H1 (cell line): ENCODE measurements at regions not wholly inside any gene's neighbourhood (a gene's known extent, or its start where the extent isn't known, plus 50 kb on each side); places are given as distances from the start of the nearest gene placed in this dataset.

Experiments
- CTCF ChIA-PET: fragments of 300-600 bp; sonication (Branson Sonifier 250); formaldehyde crosslinking; loops from one replicate; lab custom pipeline; 2021; ENCODE audit not compliant: partially characterized antibody; lab: Charles Lee
- POLR2A ChIA-PET: fragments of 300-600 bp; sonication (Branson Sonifier 250); formaldehyde crosslinking; loops from one replicate; lab custom pipeline; 2021; ENCODE audit warnings: inconsistent platforms; ENCODE audit not compliant: partially characterized antibody; lab: Charles Lee
- DNase-seq, 2 experiments: peaks; one replicate each; pipeline versions ENCODE4 v3.0.0 to v3.0.0-alpha.2; 2010 to 2022; ENCODE audit warnings: low spot score in 2 of 2, low read depth in 1 of 2, mixed read lengths in 1 of 2
- FAIRE-seq: peaks from 2 replicates; lab custom pipeline; 2011; peaks lifted over from hg19 to GRCh38; lab: Jason Lieb, UNC
- H2AFZ ChIP-seq: 2 replicates; pipeline ENCODE4 v1.8.1; 2012; ENCODE audit warnings: low read length, inconsistent platforms
- H2AK5ac ChIP-seq: 2 replicates; pipeline ENCODE4 v1.6.1; 2013; ENCODE audit warnings: low read depth, low read length
- H2BK120ac ChIP-seq: replicated peaks from 2 replicates; pipeline ENCODE3; 2013; ENCODE audit warnings: low read depth, low read length, inconsistent platforms
- H2BK12ac ChIP-seq: 2 replicates; pipeline ENCODE4 v1.6.1; 2013; ENCODE audit warnings: low read depth, low read length
- H2BK15ac ChIP-seq: 2 replicates; pipeline ENCODE4 v1.6.1; 2013; ENCODE audit warnings: low read length
- H2BK20ac ChIP-seq: 2 replicates; pipeline ENCODE4 v1.6.1; 2013; ENCODE audit warnings: low read length
- H2BK5ac ChIP-seq: 2 replicates; pipeline ENCODE4 v1.6.1; 2013; ENCODE audit warnings: low read depth, low read length
- H3K14ac ChIP-seq: 2 replicates; pipeline ENCODE4 v1.6.1; 2013; ENCODE audit warnings: inconsistent platforms; ENCODE audit not compliant: insufficient read length
- H3K18ac ChIP-seq: 2 replicates; pipeline ENCODE4 v1.6.1; 2013; ENCODE audit warnings: low read length; ENCODE audit errors: extremely low read depth
- H3K23ac ChIP-seq: 2 replicates; pipeline ENCODE4 v1.6.1; 2013; ENCODE audit warnings: inconsistent platforms; ENCODE audit not compliant: insufficient read length
- H3K23me2 ChIP-seq: 2 replicates; pipeline ENCODE4 v1.6.1; 2013; ENCODE audit warnings: low read depth, low read length
- H3K27ac ChIP-seq: 2 replicates; pipeline ENCODE4 v1.6.1; 2011; ENCODE audit warnings: low read depth, low read length, inconsistent platforms
- H3K27me3 ChIP-seq, 4 experiments: replicated peaks in 1 of 4; 1 replicate in 1 of 4; 2 replicates in 3 of 4; pipeline versions ENCODE4 v1.6.1 to v1.8.1; 2011 to 2013; ENCODE audit warnings: low read length in 3 of 4, mild to moderate bottlenecking in 3 of 4, inconsistent platforms in 2 of 4, mixed read lengths in 2 of 4, moderate library complexity in 1 of 4; ENCODE audit not compliant: control insufficient read depth in 3 of 4, insufficient read depth in 3 of 4; ENCODE audit errors: extremely low read depth in 1 of 4
- H3K36me3 ChIP-seq, 4 experiments: 2 replicates each; pipeline versions ENCODE4 v1.6.1 to v1.8.1; 2011 to 2013; ENCODE audit warnings: mild to moderate bottlenecking in 4 of 4, low read length in 3 of 4, moderate library complexity in 2 of 4, control low read depth in 1 of 4, inconsistent platforms in 1 of 4; ENCODE audit not compliant: insufficient read depth in 4 of 4, control insufficient read depth in 2 of 4
- H3K4ac ChIP-seq: replicated peaks from 2 replicates; pipeline ENCODE3; 2013; ENCODE audit warnings: low read length, low read depth, mixed read lengths, inconsistent platforms; ENCODE audit not compliant: insufficient read length
- H3K4me1 ChIP-seq, 4 experiments: replicated peaks in 1 of 4; 1 replicate in 1 of 4; 2 replicates in 3 of 4; pipeline versions ENCODE4 v1.6.1 to v1.8.1; 2011 to 2013; ENCODE audit warnings: low read length in 3 of 4, inconsistent platforms in 2 of 4, mixed read lengths in 1 of 4; ENCODE audit not compliant: insufficient read depth in 4 of 4, control insufficient read depth in 3 of 4
- H3K4me2 ChIP-seq, 2 experiments: 2 replicates each; pipeline versions ENCODE4 v1.6.1 to v1.8.1; 2011 to 2013; ENCODE audit warnings: low read depth in 2 of 2, low read length in 2 of 2, control low read depth in 1 of 2, inconsistent platforms in 1 of 2, mild to moderate bottlenecking in 1 of 2; ENCODE audit not compliant: insufficient read depth in 1 of 2
- H3K4me3 ChIP-seq, 4 experiments: fragments of 200-600, 300-600 bp in 1 of 4; sonication (generic), shearing (Covaris generic), sonication (Bioruptor Twin) in 1 of 4; 2 replicates each; pipeline versions ENCODE4 v1.5.1 to v1.8.1; 2011 to 2016; ENCODE audit warnings: low read length in 4 of 4, low read depth in 3 of 4, control low read depth in 2 of 4, inconsistent platforms in 2 of 4, mild to moderate bottlenecking in 2 of 4, mixed read lengths in 1 of 4, moderate library complexity in 1 of 4; ENCODE audit not compliant: insufficient read depth in 2 of 4; ENCODE audit errors: extremely low read depth in 1 of 4
- H3K56ac ChIP-seq: replicated peaks from 2 replicates; pipeline ENCODE3; 2013; ENCODE audit warnings: low read depth, mild to moderate bottlenecking, mixed read lengths, low read length, inconsistent platforms; ENCODE audit not compliant: insufficient read length
- H3K79me1 ChIP-seq: 2 replicates; pipeline ENCODE4 v1.6.1; 2013; ENCODE audit warnings: low read depth, low read length, control low read depth
- H3K79me2 ChIP-seq, 2 experiments: 2 replicates each; pipeline versions ENCODE4 v1.6.1 to v1.8.1; 2012 to 2013; ENCODE audit warnings: low read length in 2 of 2, mild to moderate bottlenecking in 2 of 2, inconsistent platforms in 1 of 2; ENCODE audit not compliant: insufficient read depth in 2 of 2, control insufficient read depth in 1 of 2
- H3K9ac ChIP-seq, 4 experiments: replicated peaks in 1 of 4; 1 replicate in 1 of 4; 2 replicates in 3 of 4; pipeline versions ENCODE4 v1.6.1 to v1.8.1; 2011 to 2013; ENCODE audit warnings: low read depth in 3 of 4, low read length in 3 of 4, control low read depth in 2 of 4, mild to moderate bottlenecking in 2 of 4, moderate library complexity in 2 of 4, inconsistent platforms in 1 of 4; ENCODE audit errors: extremely low read depth in 1 of 4
- H3K9me3 ChIP-seq, 2 experiments: 2 replicates each; pipeline versions ENCODE4 v1.6.1 to v1.8.1; 2012 to 2013; ENCODE audit warnings: mild to moderate bottlenecking in 2 of 2, moderate library complexity in 2 of 2, control low read depth in 1 of 2, inconsistent platforms in 1 of 2, low read depth in 1 of 2, low read length in 1 of 2, mixed read lengths in 1 of 2; ENCODE audit not compliant: insufficient read depth in 2 of 2
- H4K20me1 ChIP-seq, 2 experiments: replicated peaks in 1 of 2; 2 replicates each; pipeline versions ENCODE3 to v1.8.1; 2011 to 2013; ENCODE audit warnings: inconsistent platforms in 2 of 2, low read length in 2 of 2, mild to moderate bottlenecking in 1 of 2; ENCODE audit not compliant: insufficient read depth in 2 of 2, control insufficient read depth in 1 of 2
- H4K5ac ChIP-seq: 2 replicates; pipeline ENCODE4 v1.6.1; 2013; ENCODE audit warnings: low read length, low read depth, mixed read lengths, inconsistent platforms; ENCODE audit not compliant: insufficient read length
- H4K8ac ChIP-seq: 2 replicates; pipeline ENCODE4 v1.8.0; 2013; ENCODE audit warnings: mild to moderate bottlenecking, moderate library complexity, low read length, inconsistent platforms; ENCODE audit not compliant: insufficient read depth; ENCODE audit errors: extremely low read depth
- H4K91ac ChIP-seq: replicated peaks from 2 replicates; pipeline ENCODE3; 2013; ENCODE audit warnings: low read length, mixed read lengths, inconsistent platforms; ENCODE audit not compliant: insufficient read length
- HDAC6 ChIP-seq: IDR thresholded peaks from one replicate; pipeline ENCODE4 v1.7.1; 2012; ENCODE audit warnings: low read depth, mild to moderate bottlenecking, inconsistent platforms, low read length, moderate library complexity
- SIX5 ChIP-seq: IDR thresholded peaks from 2 replicates; pipeline ENCODE4 v1.6.1; 2011; ENCODE audit warnings: mild to moderate bottlenecking, low read depth, low read length
- WGBS, 2 experiments: shearing (Covaris generic) in 1 of 2; methylation state at CpG; one replicate each; pipeline versions ENCODE4 v1.1.6 to v1.1.7; 2013 to 2015; ENCODE audit warnings: low lambda C conversion rate in 2 of 2, mixed read lengths in 2 of 2, inconsistent platforms in 1 of 2, low coverage in 1 of 2, missing lambda C conversion rate in 1 of 2; ENCODE audit not compliant: insufficient replicate concordance in 2 of 2, insufficient coverage in 1 of 2, insufficient read length in 1 of 2; ENCODE audit errors: extremely low coverage in 1 of 2, missing lambda C conversion rate in 1 of 2; 5-methylcytosine and 5-hydroxymethylcytosine counted together
- TF ChIP-seq, protein P1 (sequence below): IDR thresholded peaks from 2 replicates; pipeline ENCODE4 v1.6.1; 2012; ENCODE audit warnings: inconsistent platforms

DNA sequence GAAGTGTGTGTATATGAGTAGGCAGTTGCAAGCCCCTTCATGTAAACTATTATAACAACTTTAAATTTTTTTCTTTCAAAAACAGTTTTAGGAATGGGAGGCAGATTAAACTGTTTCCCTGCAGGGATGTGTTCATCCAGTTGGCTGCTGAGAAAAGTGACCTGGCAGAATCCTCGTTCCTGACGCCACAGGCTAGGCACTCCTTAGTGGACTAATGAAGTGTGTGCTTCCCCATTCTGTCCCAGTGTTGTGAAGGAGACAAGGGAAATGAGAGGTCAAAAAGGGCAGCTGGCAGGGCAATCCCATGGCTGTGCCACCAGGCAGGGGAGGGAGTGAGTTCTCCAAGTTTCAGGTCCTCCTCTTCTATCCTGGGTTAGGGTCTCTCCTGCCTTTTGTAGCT lies 59.8 kb downstream of the FOXD1 start:
- CTCF ChIA-PET = interaction anchor here (1.0 to 2.2 kb wide), 2 partner anchors 12 to 19 kb away, joined by 3 to 6 read pairs; no protein-coding TSS in a partner anchor
- FAIRE-seq = no peak
- no peaks in the 10 kb centered on the region for H3K36me3 ChIP-seq
- no peak for TF ChIP-seq HDAC6
- TF ChIP-seq SIX5 = no peak
- TF ChIP-seq, protein P1, sequence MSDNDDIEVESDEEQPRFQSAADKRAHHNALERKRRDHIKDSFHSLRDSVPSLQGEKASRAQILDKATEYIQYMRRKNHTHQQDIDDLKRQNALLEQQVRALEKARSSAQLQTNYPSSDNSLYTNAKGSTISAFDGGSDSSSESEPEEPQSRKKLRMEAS = no peak
- TF ChIP-seq, all 59 proteins: peak for 0
- no peak overlapping the region for H3K56ac ChIP-seq
- peaks cover 4 to 13% of the 10 kb centered on the region in 2 experiments; a peak in 2 of 4 replicates for H3K9me3 ChIP-seq
- H3K4me3 ChIP-seq = no peak overlapping the region
- DNase-seq = no peak
- H3K4me1 ChIP-seq = no peaks in the 10 kb centered on the region
- POLR2A ChIA-PET = interaction anchor here (0.5 kb wide), 1 partner anchor 76 kb away, joined by 3 read pairs; no protein-coding TSS in a partner anchor
- no peak overlapping the region for H4K8ac ChIP-seq
- no peak overlapping the region for H3K9ac ChIP-seq
- no peaks in the 10 kb centered on the region for H3K23me2 ChIP-seq
- H2AFZ ChIP-seq = no peak overlapping the region
- H2AK5ac ChIP-seq = no peak overlapping the region
- no peak overlapping the region for H3K4me2 ChIP-seq
- no peak overlapping the region for H3K27ac ChIP-seq
- H3K4ac ChIP-seq = no peak overlapping the region
- 84% methylated on average over 2 of the region's 2 CpGs; no CpG with 5 or more reads in 1 of the 2 experiments for WGBS, 2 experiments
- H2BK120ac ChIP-seq = no peak overlapping the region
- H2BK5ac ChIP-seq = no peak overlapping the region
- H2BK20ac ChIP-seq = no peak overlapping the region
- H3K79me2 ChIP-seq = no peaks in the 10 kb centered on the region
- no peak overlapping the region for H3K18ac ChIP-seq
- no peak overlapping the region for H2BK12ac ChIP-seq
- no peaks in the 10 kb centered on the region for H4K20me1 ChIP-seq
- no peak overlapping the region for H4K91ac ChIP-seq
- H2BK15ac ChIP-seq = no peak overlapping the region
- no peak overlapping the region for H3K23ac ChIP-seq
- H3K79me1 ChIP-seq = no peaks in the 10 kb centered on the region
- H3K27me3 ChIP-seq = peaks cover 0 to 2% (median under 1%) of the 10 kb centered on the region in 4 experiments; a peak in 3 of 7 replicates
- no peak overlapping the region for H3K14ac ChIP-seq
- no peak overlapping the region for H4K5ac ChIP-seq
